Loucy (cell line): ENCODE measurements at regions not wholly inside any gene's neighbourhood (a gene's known extent, or its start where the extent isn't known, plus 50 kb on each side); places are given as distances from the start of the nearest gene placed in this dataset.
A peak's percentile ranks its signal among the peaks of the same experiment; 100 is the strongest.

Source experiments
- H2AFZ ChIP-seq: fragments of 200-600 bp; sonication (generic); 2 replicates; pipeline ENCODE4 v1.6.0; 2016; ENCODE audit warnings: antibody characterized with exemption, mild to moderate bottlenecking, low read length, moderate library complexity
- H3F3A ChIP-seq: fragments of 200-600 bp; 2 replicates; pipeline ENCODE4 v1.6.0; 2016; ENCODE audit warnings: antibody characterized with exemption, low read depth, mild to moderate bottlenecking
- H3K27me3 ChIP-seq: fragments of 200-600 bp; sonication (generic); 2 replicates; pipeline ENCODE4 v1.6.1; 2014; ENCODE audit warnings: low read length, mild to moderate bottlenecking; ENCODE audit not compliant: insufficient read depth, poor library complexity, severe bottlenecking
- H3K36me3 ChIP-seq: fragments of 200-600 bp; sonication (generic); 2 replicates; pipeline ENCODE4 v1.6.1; 2016; ENCODE audit warnings: low read length; ENCODE audit not compliant: insufficient read depth
- H3K4me1 ChIP-seq: fragments of 200-600 bp; sonication (generic); 2 replicates; pipeline ENCODE4 v1.5.1; 2014; ENCODE audit warnings: low read length, mild to moderate bottlenecking; ENCODE audit not compliant: insufficient read depth, poor library complexity, severe bottlenecking
- H3K4me2 ChIP-seq: fragments of 200-600 bp; sonication (generic); 2 replicates; pipeline ENCODE4 v1.6.0; 2014; ENCODE audit warnings: antibody characterized with exemption, low read length, low read depth, mild to moderate bottlenecking; ENCODE audit not compliant: poor library complexity, severe bottlenecking
- H3K4me3 ChIP-seq: fragments of 200-600 bp; sonication (generic); 2 replicates; pipeline ENCODE4 v1.5.1; 2014; ENCODE audit warnings: low read length, mild to moderate bottlenecking, mixed read lengths; ENCODE audit not compliant: poor library complexity, severe bottlenecking
- H3K79me2 ChIP-seq: fragments of 200-600 bp; sonication (generic); 2 replicates; pipeline ENCODE4 v1.6.1; 2014; ENCODE audit warnings: low read length; ENCODE audit not compliant: insufficient read depth
- H3K9ac ChIP-seq: fragments of 200-600 bp; sonication (generic); 2 replicates; pipeline ENCODE4 v1.6.0; 2014; ENCODE audit warnings: mild to moderate bottlenecking, low read depth, low read length, moderate library complexity; ENCODE audit not compliant: poor library complexity, severe bottlenecking
- H3K9me2 ChIP-seq: fragments of 200-600 bp; sonication (generic); replicated peaks from 2 replicates; pipeline ENCODE4 v1.6.1; 2016; ENCODE audit warnings: low read depth, low read length, mixed read lengths
- H3K9me3 ChIP-seq: fragments of 200-600 bp; sonication (generic); 2 replicates; pipeline ENCODE4 v1.6.1; 2014; ENCODE audit warnings: mild to moderate bottlenecking, antibody characterized with exemption, low read length, low read depth; ENCODE audit not compliant: insufficient read depth
- H4K20me1 ChIP-seq: fragments of 200-600 bp; sonication (generic); 2 replicates; pipeline ENCODE4 v1.6.0; 2014; ENCODE audit warnings: antibody characterized with exemption, low read length, mild to moderate bottlenecking; ENCODE audit not compliant: insufficient read depth, poor library complexity, severe bottlenecking
- CTCF ChIP-seq: fragments of 200-600 bp; sonication (generic); conservative IDR thresholded peaks from 2 replicates; pipeline ENCODE4 v1.5.1; 2014; ENCODE audit warnings: mild to moderate bottlenecking, antibody characterized with exemption, low read length
- EZH2phosphoT487 ChIP-seq: fragments of 200-600 bp; IDR thresholded peaks from 2 replicates; pipeline ENCODE4 v1.6.1; 2018; ENCODE audit warnings: antibody characterized with exemption, mild to moderate bottlenecking, moderate library complexity, borderline replicate concordance

GRCh38 chr6:14585689-14586088, 468.1 kb downstream of the CD83 start:
- H2AFZ ChIP-seq = no peak overlapping the region
- H3K4me3 ChIP-seq = no peak overlapping the region
- no peaks in the 10 kb centered on the region for H3K9me3 ChIP-seq
- no peak for TF ChIP-seq CTCF
- TF ChIP-seq EZH2phosphoT487 = no peak
- peaks cover 37% of the 10 kb centered on the region for H3K4me1 ChIP-seq
- no peaks in the 10 kb centered on the region for H3K9me2 ChIP-seq
- H3K79me2 ChIP-seq = no peaks in the 10 kb centered on the region
- no peaks in the 10 kb centered on the region for H3K36me3 ChIP-seq
- H4K20me1 ChIP-seq = no peaks in the 10 kb centered on the region
- peak overlapping the region; percentile 11 for H3K9ac ChIP-seq
- H3F3A ChIP-seq = no peaks in the 10 kb centered on the region
- no peak overlapping the region for H3K4me2 ChIP-seq
- no peaks in the 10 kb centered on the region for H3K27me3 ChIP-seq

- H3K4me2 ChIP-seq = peak overlapping the region; percentile 22
- no peaks in the 10 kb centered on the region for H3K27me3 ChIP-seq
- H3K4me3 ChIP-seq = no peak overlapping the region
- no peaks in the 10 kb centered on the region for H3K36me3 ChIP-seq
- H3K9me3 ChIP-seq = no peaks in the 10 kb centered on the region
- peak overlapping the region; percentile 68 for H2AFZ ChIP-seq
- no peaks in the 10 kb centered on the region for H3F3A ChIP-seq
- H3K9ac ChIP-seq = no peak overlapping the region
- no peak for TF ChIP-seq CTCF
- no peak for TF ChIP-seq EZH2phosphoT487
- no peaks in the 10 kb centered on the region for H4K20me1 ChIP-seq
- H3K9me2 ChIP-seq = no peaks in the 10 kb centered on the region
- H3K4me1 ChIP-seq = peaks cover 27% of the 10 kb centered on the region
- no peaks in the 10 kb centered on the region for H3K79me2 ChIP-seq
These were observed 471.6 kb downstream of the CD83 start for GRCh38 chr6:14589175-14589574.

GRCh38 chr6:14590586-14590985, 473.0 kb downstream of the CD83 start:
- H3K9me2 ChIP-seq = no peaks in the 10 kb centered on the region
- no peaks in the 10 kb centered on the region for H3K36me3 ChIP-seq
- H3K9me3 ChIP-seq = no peaks in the 10 kb centered on the region

More at GRCh38 chr6:14590586-14590985, 473.0 kb downstream of the CD83 start:
- H3K4me1 ChIP-seq = peaks cover 22% of the 10 kb centered on the region
- 0 out of 2 replicates have a peak overlapping the region, but pooled peaks have one; percentile 68 for H2AFZ ChIP-seq
- H3K4me2 ChIP-seq = no peak overlapping the region
- no peak for TF ChIP-seq EZH2phosphoT487
- TF ChIP-seq CTCF = no peak
- no peaks in the 10 kb centered on the region for H3K79me2 ChIP-seq
- no peaks in the 10 kb centered on the region for H3F3A ChIP-seq
- no peaks in the 10 kb centered on the region for H3K27me3 ChIP-seq
- no peak overlapping the region for H3K4me3 ChIP-seq
- no peak overlapping the region for H3K9ac ChIP-seq
- H4K20me1 ChIP-seq = no peaks in the 10 kb centered on the region
